HEK293 (cell line): ENCODE measurements at regions not wholly inside any gene's neighbourhood (a gene's known extent, or its start where the extent isn't known, plus 50 kb on each side); places are given as distances from the start of the nearest gene placed in this dataset.

Experiments used
- CTCF ChIA-PET: fragments of 350-600 bp; formaldehyde crosslinking; extraction: SDS; loops from one replicate; lab custom pipeline; 2021; ENCODE audit warnings: antibody characterized with exemption; lab: Yijun Ruan, JAX
- POLR2A ChIA-PET: fragments of 300-600 bp; formaldehyde crosslinking; extraction: SDS; loops from one replicate; lab custom pipeline; 2020; ENCODE audit warnings: antibody characterized with exemption, inconsistent platforms; lab: Yijun Ruan, JAX
- H3K27ac ChIP-seq: fragments of 200-500 bp; sonication (Bioruptor generic); 2 replicates; pipeline ENCODE4 v1.5.1; 2014; ENCODE audit warnings: low read depth, low read length, control low read depth, inconsistent platforms; ENCODE audit errors: extremely low read depth
- H3K36me3 ChIP-seq, 2 experiments: fragments of 200-500 bp in 1 of 2; sonication (Bioruptor generic) in 1 of 2; 1 replicate in 1 of 2; 2 replicates in 1 of 2; pipeline ENCODE4 v1.5.1; 2014 to 2017; ENCODE audit warnings: inconsistent platforms in 2 of 2, low read length in 2 of 2; ENCODE audit not compliant: control insufficient read depth in 2 of 2, insufficient read depth in 1 of 2
- H3K4me1 ChIP-seq: fragments of 200-500 bp; sonication (Bioruptor generic); 2 replicates; pipeline ENCODE4 v1.5.1; 2014; ENCODE audit warnings: mild to moderate bottlenecking, low read length, inconsistent platforms; ENCODE audit not compliant: control insufficient read depth, insufficient read depth
- H3K4me3 ChIP-seq: 2 replicates; pipeline ENCODE4 v1.5.1; 2011; ENCODE audit warnings: low read depth, mild to moderate bottlenecking, control low read depth, low read length, moderate library complexity
- H3K9me3 ChIP-seq: fragments of 200-500 bp; sonication (Bioruptor generic); 2 replicates; pipeline ENCODE4 v1.5.1; 2014; ENCODE audit warnings: low read depth, low read length, inconsistent platforms; ENCODE audit not compliant: control insufficient read depth, insufficient read depth
- EGR2 ChIP-seq: fragments of 450-650 bp; formaldehyde crosslinking; IDR thresholded peaks from 2 replicates; pipeline ENCODE4 v1.5.1; 2016; ENCODE audit warnings: low read depth, missing biosample characterization, missing genetic modification characterization
- GLI4 ChIP-seq: fragments of 450-650 bp; formaldehyde crosslinking; IDR thresholded peaks from 2 replicates; pipeline ENCODE4 v1.5.1; 2016; ENCODE audit warnings: missing biosample characterization, missing genetic modification characterization
- REPIN1 ChIP-seq: fragments of 450-650 bp; formaldehyde crosslinking; IDR thresholded peaks from 2 replicates; pipeline ENCODE4 v1.5.1; 2017; ENCODE audit warnings: missing biosample characterization, missing genetic modification characterization, low read depth
- SCRT2 ChIP-seq: fragments of 450-650 bp; formaldehyde crosslinking; IDR thresholded peaks from 2 replicates; pipeline ENCODE4 v1.5.1; 2016; ENCODE audit warnings: missing biosample characterization, missing genetic modification characterization
- ZEB2 ChIP-seq: fragments of 450-650 bp; formaldehyde crosslinking; IDR thresholded peaks from 2 replicates; pipeline ENCODE4 v1.5.1; 2016; ENCODE audit warnings: missing biosample characterization, missing genetic modification characterization
- ZIC2 ChIP-seq: fragments of 450-650 bp; formaldehyde crosslinking; IDR thresholded peaks from 2 replicates; pipeline ENCODE4 v1.5.1; 2016; ENCODE audit warnings: missing biosample characterization, missing genetic modification characterization
- ZNF10 ChIP-seq: fragments of 450-650 bp; formaldehyde crosslinking; IDR thresholded peaks from 2 replicates; pipeline ENCODE4 v1.5.1; 2017; ENCODE audit warnings: missing biosample characterization, missing genetic modification characterization
- ZNF114 ChIP-seq: fragments of 450-650 bp; formaldehyde crosslinking; IDR thresholded peaks from 2 replicates; pipeline ENCODE4 v1.5.0; 2017; ENCODE audit warnings: missing biosample characterization, missing genetic modification characterization
- ZNF211 ChIP-seq: fragments of 450-650 bp; formaldehyde crosslinking; IDR thresholded peaks from 2 replicates; pipeline ENCODE4 v1.5.1; 2016; ENCODE audit warnings: low read depth, missing biosample characterization, missing genetic modification characterization
- ZNF239 ChIP-seq: fragments of 450-650 bp; formaldehyde crosslinking; IDR thresholded peaks from 2 replicates; pipeline ENCODE4 v1.5.1; 2016; ENCODE audit warnings: missing biosample characterization, missing genetic modification characterization
- ZNF311 ChIP-seq: fragments of 450-650 bp; formaldehyde crosslinking; IDR thresholded peaks from 2 replicates; pipeline ENCODE4 v1.5.1; 2017; ENCODE audit warnings: missing biosample characterization, missing genetic modification characterization, borderline replicate concordance
- ZNF37A ChIP-seq: fragments of 450-650 bp; IDR thresholded peaks from 2 replicates; pipeline ENCODE4 v1.5.1; 2018; ENCODE audit warnings: missing biosample characterization, missing genetic modification characterization
- ZNF416 ChIP-seq: fragments of 450-650 bp; formaldehyde crosslinking; IDR thresholded peaks from 2 replicates; pipeline ENCODE4 v1.5.1; 2016; ENCODE audit warnings: missing biosample characterization, missing genetic modification characterization
- ZNF501 ChIP-seq: fragments of 450-650 bp; formaldehyde crosslinking; IDR thresholded peaks from 2 replicates; pipeline ENCODE4 v1.5.1; 2016; ENCODE audit warnings: missing biosample characterization, missing genetic modification characterization
- ZNF514 ChIP-seq: fragments of 450-650 bp; formaldehyde crosslinking; IDR thresholded peaks from 2 replicates; pipeline ENCODE4 v1.5.1; 2016; ENCODE audit warnings: missing biosample characterization, missing genetic modification characterization
- ZNF544 ChIP-seq: fragments of 450-650 bp; formaldehyde crosslinking; IDR thresholded peaks from 2 replicates; pipeline ENCODE4 v1.5.0; 2017; ENCODE audit warnings: missing biosample characterization, missing genetic modification characterization
- ZNF571 ChIP-seq: fragments of 450-650 bp; formaldehyde crosslinking; IDR thresholded peaks from 2 replicates; pipeline ENCODE4 v1.5.0; 2017; ENCODE audit warnings: missing biosample characterization, missing genetic modification characterization
- ZNF600 ChIP-seq: fragments of 450-650 bp; formaldehyde crosslinking; IDR thresholded peaks from 2 replicates; pipeline ENCODE4 v1.5.1; 2016; ENCODE audit warnings: missing biosample characterization, missing genetic modification characterization
- ZNF629 ChIP-seq: fragments of 450-650 bp; formaldehyde crosslinking; IDR thresholded peaks from 2 replicates; pipeline ENCODE4 v1.5.1; 2017; ENCODE audit warnings: missing biosample characterization, missing genetic modification characterization
- ZNF768 ChIP-seq: fragments of 450-650 bp; formaldehyde crosslinking; IDR thresholded peaks from 2 replicates; pipeline ENCODE4 v1.5.1; 2018; ENCODE audit warnings: missing biosample characterization, mild to moderate bottlenecking, missing genetic modification characterization
- ZNF792 ChIP-seq: fragments of 450-650 bp; formaldehyde crosslinking; IDR thresholded peaks from 2 replicates; pipeline ENCODE4 v1.5.1; 2016; ENCODE audit warnings: missing biosample characterization, missing genetic modification characterization
- ZSCAN30 ChIP-seq: fragments of 450-650 bp; IDR thresholded peaks from 2 replicates; pipeline ENCODE4 v1.5.1; 2018; ENCODE audit warnings: missing biosample characterization, mild to moderate bottlenecking, missing genetic modification characterization, moderate library complexity
- ZXDB ChIP-seq: fragments of 450-650 bp; formaldehyde crosslinking; IDR thresholded peaks from 2 replicates; pipeline ENCODE4 v1.5.1; 2016; ENCODE audit warnings: missing biosample characterization, missing genetic modification characterization
- TF ChIP-seq, protein P1 (sequence below): fragments of 450-650 bp; formaldehyde crosslinking; IDR thresholded peaks from 2 replicates; pipeline ENCODE4 v1.5.1; 2016; ENCODE audit warnings: missing biosample characterization, missing genetic modification characterization, borderline replicate concordance
- TF ChIP-seq, protein P2 (sequence below): fragments of 450-650 bp; formaldehyde crosslinking; IDR thresholded peaks from 2 replicates; pipeline ENCODE4 v1.5.1; 2016; ENCODE audit warnings: missing biosample characterization, missing genetic modification characterization

GRCh38 chr9:121572581-121572980, 72.9 kb upstream of the GGTA1 start (continued):
- TF ChIP-seq, protein P1, sequence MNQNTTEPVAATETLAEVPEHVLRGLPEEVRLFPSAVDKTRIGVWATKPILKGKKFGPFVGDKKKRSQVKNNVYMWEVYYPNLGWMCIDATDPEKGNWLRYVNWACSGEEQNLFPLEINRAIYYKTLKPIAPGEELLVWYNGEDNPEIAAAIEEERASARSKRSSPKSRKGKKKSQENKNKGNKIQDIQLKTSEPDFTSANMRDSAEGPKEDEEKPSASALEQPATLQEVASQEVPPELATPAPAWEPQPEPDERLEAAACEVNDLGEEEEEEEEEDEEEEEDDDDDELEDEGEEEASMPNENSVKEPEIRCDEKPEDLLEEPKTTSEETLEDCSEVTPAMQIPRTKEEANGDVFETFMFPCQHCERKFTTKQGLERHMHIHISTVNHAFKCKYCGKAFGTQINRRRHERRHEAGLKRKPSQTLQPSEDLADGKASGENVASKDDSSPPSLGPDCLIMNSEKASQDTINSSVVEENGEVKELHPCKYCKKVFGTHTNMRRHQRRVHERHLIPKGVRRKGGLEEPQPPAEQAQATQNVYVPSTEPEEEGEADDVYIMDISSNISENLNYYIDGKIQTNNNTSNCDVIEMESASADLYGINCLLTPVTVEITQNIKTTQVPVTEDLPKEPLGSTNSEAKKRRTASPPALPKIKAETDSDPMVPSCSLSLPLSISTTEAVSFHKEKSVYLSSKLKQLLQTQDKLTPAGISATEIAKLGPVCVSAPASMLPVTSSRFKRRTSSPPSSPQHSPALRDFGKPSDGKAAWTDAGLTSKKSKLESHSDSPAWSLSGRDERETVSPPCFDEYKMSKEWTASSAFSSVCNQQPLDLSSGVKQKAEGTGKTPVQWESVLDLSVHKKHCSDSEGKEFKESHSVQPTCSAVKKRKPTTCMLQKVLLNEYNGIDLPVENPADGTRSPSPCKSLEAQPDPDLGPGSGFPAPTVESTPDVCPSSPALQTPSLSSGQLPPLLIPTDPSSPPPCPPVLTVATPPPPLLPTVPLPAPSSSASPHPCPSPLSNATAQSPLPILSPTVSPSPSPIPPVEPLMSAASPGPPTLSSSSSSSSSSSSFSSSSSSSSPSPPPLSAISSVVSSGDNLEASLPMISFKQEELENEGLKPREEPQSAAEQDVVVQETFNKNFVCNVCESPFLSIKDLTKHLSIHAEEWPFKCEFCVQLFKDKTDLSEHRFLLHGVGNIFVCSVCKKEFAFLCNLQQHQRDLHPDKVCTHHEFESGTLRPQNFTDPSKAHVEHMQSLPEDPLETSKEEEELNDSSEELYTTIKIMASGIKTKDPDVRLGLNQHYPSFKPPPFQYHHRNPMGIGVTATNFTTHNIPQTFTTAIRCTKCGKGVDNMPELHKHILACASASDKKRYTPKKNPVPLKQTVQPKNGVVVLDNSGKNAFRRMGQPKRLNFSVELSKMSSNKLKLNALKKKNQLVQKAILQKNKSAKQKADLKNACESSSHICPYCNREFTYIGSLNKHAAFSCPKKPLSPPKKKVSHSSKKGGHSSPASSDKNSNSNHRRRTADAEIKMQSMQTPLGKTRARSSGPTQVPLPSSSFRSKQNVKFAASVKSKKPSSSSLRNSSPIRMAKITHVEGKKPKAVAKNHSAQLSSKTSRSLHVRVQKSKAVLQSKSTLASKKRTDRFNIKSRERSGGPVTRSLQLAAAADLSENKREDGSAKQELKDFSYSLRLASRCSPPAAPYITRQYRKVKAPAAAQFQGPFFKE (tag by site-specific recombination) = no peak
- TF ChIP-seq ZNF600 (tag by site-specific recombination) (no peak), SCRT2 (tag by site-specific recombination) (no peak)

GRCh38 chr9:121573717-121574485, 74.3 kb upstream of the GGTA1 start:
- no peaks in the 10 kb centered on the region for H3K36me3 ChIP-seq
- TF ChIP-seq ZNF10 = 0 out of 2 replicates have a peak, but pooled peaks have one; percentile 25
- no peak for TF ChIP-seq ZXDB
- TF ChIP-seq ZEB2 (tag by site-specific recombination) = no peak
- TF ChIP-seq ZIC2 = peak; percentile 48
- TF ChIP-seq, all 188 proteins: peak for 2
- ChIA-PET CTCF (interaction anchor here (0.6 to 2.7 kb wide), 7 partner anchors 9 to 224 kb away, joined by 3 to 12 read pairs (median 5); no protein-coding TSS in a partner anchor), POLR2A (no interaction called here)
- Histone ChIP-seq H3K9me3 (no peaks in the 10 kb centered on the region), H3K27ac (no peak overlapping the region), H3K4me3 (no peak overlapping the region), H3K4me1 (no peaks in the 10 kb centered on the region)

DNA sequence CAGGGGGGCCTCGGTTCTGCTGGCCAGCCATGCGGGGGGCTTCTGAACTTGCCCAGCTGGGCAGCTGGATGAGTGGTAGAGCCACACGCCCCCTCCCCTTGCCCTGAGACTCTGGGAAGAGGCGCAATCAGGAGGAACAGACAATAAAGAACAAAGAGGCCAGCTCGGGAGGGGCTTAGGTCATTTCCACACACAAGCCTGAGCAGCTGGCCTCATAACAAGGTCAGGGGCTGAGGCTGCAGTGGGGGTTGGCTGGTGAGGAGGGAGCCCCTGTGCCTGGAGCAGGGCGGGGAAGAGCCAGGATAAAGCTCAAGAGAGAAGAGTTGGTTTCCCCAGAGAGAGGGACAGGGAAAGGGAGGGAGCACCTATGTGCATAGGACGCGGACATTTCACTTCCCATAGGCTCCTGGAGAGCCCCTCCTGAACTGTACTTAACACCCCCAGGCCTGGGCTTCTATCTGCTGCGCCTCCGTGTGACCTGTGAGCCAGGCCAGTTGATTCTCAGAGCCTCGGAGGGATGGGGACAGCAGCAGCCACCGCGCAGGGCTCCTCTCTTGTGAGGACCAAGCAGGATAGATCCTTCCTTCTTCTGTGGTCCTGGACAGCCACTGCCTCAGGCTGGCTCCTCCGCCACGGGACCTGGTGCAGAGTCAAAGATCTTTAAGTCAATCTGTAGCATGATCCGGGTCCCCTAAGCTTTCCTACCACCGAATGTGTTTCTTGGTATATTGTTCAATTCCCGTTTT, 75.3 kb upstream of the GGTA1 start:
- TF ChIP-seq ZNF211 (tag by site-specific recombination) = no peak
- TF ChIP-seq ZNF311 (tag by site-specific recombination) = no peak
- TF ChIP-seq ZNF514 (tag by site-specific recombination) = no peak
- TF ChIP-seq REPIN1 (tag by site-specific recombination) = no peak
- TF ChIP-seq ZNF416 = no peak
- no peak for TF ChIP-seq ZNF239 (tag by site-specific recombination)
- TF ChIP-seq EGR2 (tag by site-specific recombination) = no peak
- no peak for TF ChIP-seq ZNF37A (tag by site-specific recombination)
- TF ChIP-seq GLI4 (tag by site-specific recombination) = no peak
- no peak for TF ChIP-seq ZNF501 (tag by site-specific recombination)
- TF ChIP-seq ZNF768 = no peak
- no peak for TF ChIP-seq ZNF544 (tag by site-specific recombination)
- TF ChIP-seq ZNF571 (tag by site-specific recombination) = no peak
- no peak for TF ChIP-seq ZSCAN30 (tag by site-specific recombination)
- TF ChIP-seq ZNF629 (tag by site-specific recombination) = no peak
- TF ChIP-seq ZNF792 = no peak
- TF ChIP-seq ZNF114 (tag by site-specific recombination) = no peak
- TF ChIP-seq, protein P2, sequence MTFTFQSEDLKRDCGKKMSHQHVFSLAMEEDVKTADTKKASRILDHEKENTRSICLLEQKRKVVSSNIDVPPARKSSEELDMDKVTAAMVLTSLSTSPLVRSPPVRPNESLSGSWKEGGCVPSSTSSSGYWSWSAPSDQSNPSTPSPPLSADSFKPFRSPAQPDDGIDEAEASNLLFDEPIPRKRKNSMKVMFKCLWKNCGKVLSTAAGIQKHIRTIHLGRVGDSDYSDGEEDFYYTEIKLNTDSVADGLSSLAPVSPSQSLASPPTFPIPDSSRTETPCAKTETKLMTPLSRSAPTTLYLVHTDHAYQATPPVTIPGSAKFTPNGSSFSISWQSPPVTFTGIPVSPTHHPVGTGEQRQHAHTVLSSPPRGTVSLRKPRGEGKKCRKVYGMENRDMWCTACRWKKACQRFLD (tag by site-specific recombination) = no peak
- ChIA-PET POLR2A (no interaction called here), CTCF (interaction anchor here (0.9 to 2.7 kb wide), 4 partner anchors 8 to 29 kb away, joined by 3 to 12 read pairs (median 7); no protein-coding TSS in a partner anchor)
- Histone ChIP-seq H3K4me3 (no peak overlapping the region), H3K4me1 (no peaks in the 10 kb centered on the region), H3K9me3 (no peaks in the 10 kb centered on the region), H3K27ac (no peak overlapping the region), H3K36me3 (no peaks in the 10 kb centered on the region)
